ENCODE measurements at regions not wholly inside any gene's neighbourhood (a gene's known extent, or its start where the extent isn't known, plus 50 kb on each side); places are given as distances from the start of the nearest gene placed in this dataset.

DNA sequence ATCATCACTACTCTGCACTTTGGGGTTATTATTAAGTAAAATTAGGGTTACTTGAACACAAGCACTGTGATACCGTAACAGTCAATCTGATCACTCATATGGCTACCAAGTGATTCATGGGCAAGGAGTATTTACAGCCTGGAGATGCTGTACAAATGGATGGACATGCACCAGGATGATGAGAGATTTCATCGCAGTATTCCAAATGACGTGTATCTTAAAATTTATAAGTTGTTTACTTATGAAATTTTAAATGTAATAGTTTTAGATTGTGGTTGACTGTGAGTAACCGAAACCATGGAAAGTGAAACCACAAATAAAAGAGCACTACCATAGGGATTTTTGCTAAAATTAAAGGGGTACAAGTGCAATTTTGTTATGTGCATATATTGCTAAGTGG is 462.2 kb upstream of the PTGER4 start:
- TF ChIP-seq SP1 (IDR thresholded peaks at IDR 0.05) (no peak), ARNT (IDR thresholded peaks at IDR 0.05) (no peak), CTBP1 (IDR thresholded peaks at IDR 0.05; ENCODE audit: borderline replicate concordance) (no peak), ZNF384 (IDR thresholded peaks at IDR 0.05) (no peak), ELF4 (IDR thresholded peaks at IDR 0.05) (no peak), FOXM1 (IDR thresholded peaks at IDR 0.05; ENCODE audit: borderline replicate concordance) (no peak), FOXA1 (IDR thresholded peaks at IDR 0.05) (no peak), TARDBP (IDR thresholded peaks at IDR 0.05) (no peak), SUZ12 (IDR thresholded peaks at IDR 0.05) (no peak), NFRKB (IDR thresholded peaks at IDR 0.05) (no peak), BHLHE40 (IDR thresholded peaks at IDR 0.05; ENCODE audit: borderline replicate concordance) (no peak), HDGF (IDR thresholded peaks at IDR 0.05; ENCODE audit: borderline replicate concordance) (no peak)
- TF ChIP-seq, protein P1, sequence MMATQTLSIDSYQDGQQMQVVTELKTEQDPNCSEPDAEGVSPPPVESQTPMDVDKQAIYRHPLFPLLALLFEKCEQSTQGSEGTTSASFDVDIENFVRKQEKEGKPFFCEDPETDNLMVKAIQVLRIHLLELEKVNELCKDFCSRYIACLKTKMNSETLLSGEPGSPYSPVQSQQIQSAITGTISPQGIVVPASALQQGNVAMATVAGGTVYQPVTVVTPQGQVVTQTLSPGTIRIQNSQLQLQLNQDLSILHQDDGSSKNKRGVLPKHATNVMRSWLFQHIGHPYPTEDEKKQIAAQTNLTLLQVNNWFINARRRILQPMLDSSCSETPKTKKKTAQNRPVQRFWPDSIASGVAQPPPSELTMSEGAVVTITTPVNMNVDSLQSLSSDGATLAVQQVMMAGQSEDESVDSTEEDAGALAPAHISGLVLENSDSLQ (IDR thresholded peaks at IDR 0.05): no peak
